HepG2 (cell line): ENCODE measurements at regions not wholly inside any gene's neighbourhood (a gene's known extent, or its start where the extent isn't known, plus 50 kb on each side); places are given as distances from the start of the nearest gene placed in this dataset.

Experiments used
- CSRNP2 ChIP-seq: sonication (generic); formaldehyde crosslinking; conservative IDR thresholded peaks from 2 replicates; pipeline ENCODE4 v1.8.0; 2022; ENCODE audit warnings: low read depth, missing genetic modification reagents
- CTCF ChIP-seq: sonication (generic); formaldehyde crosslinking; IDR thresholded peaks from 2 replicates; pipeline ENCODE4 v1.5.0; 2020; ENCODE audit warnings: mild to moderate bottlenecking, missing genetic modification reagents, moderate library complexity
- EP300 ChIP-seq, 3 experiments: sonication (generic) in 1 of 3; formaldehyde crosslinking in 1 of 3; IDR thresholded peaks; 2 replicates each; pipeline versions ENCODE4 v1.5.1 to v1.6.1; 2011 to 2020; ENCODE audit warnings: low read depth in 2 of 3, low read length in 2 of 3, borderline replicate concordance in 1 of 3, improper control_type of control experiment in 1 of 3, mild to moderate bottlenecking in 1 of 3, missing genetic modification reagents in 1 of 3, moderate library complexity in 1 of 3
- HNRNPL ChIP-seq: fragments of 200-400 bp; formaldehyde crosslinking; IDR thresholded peaks from 2 replicates; pipeline ENCODE4 v1.6.1; 2017; ENCODE audit warnings: mild to moderate bottlenecking, low read depth, low read length
- RELA ChIP-seq: sonication (generic); formaldehyde crosslinking; IDR thresholded peaks from 2 replicates; pipeline ENCODE4 v1.4.0; 2020; ENCODE audit warnings: missing genetic modification reagents
- SMC3 ChIP-seq: IDR thresholded peaks from 2 replicates; pipeline ENCODE4 v1.6.1; 2011; ENCODE audit warnings: low read length, improper control_type of control experiment
- ZNF24 ChIP-seq: fragments of 450-650 bp; IDR thresholded peaks from 2 replicates; pipeline ENCODE4 v1.6.1; 2017; ENCODE audit warnings: antibody characterized with exemption, mild to moderate bottlenecking
- ZNF281 ChIP-seq: sonication (generic); formaldehyde crosslinking; IDR thresholded peaks from 2 replicates; pipeline ENCODE4 v1.4.0; 2020; ENCODE audit warnings: missing genetic modification reagents, borderline replicate concordance
- ZNF674 ChIP-seq: sonication (generic); formaldehyde crosslinking; IDR thresholded peaks from 2 replicates; pipeline ENCODE4 v1.5.0; 2020; ENCODE audit warnings: low read depth, mild to moderate bottlenecking, missing genetic modification reagents
- ZNF775 ChIP-seq: sonication (generic); formaldehyde crosslinking; IDR thresholded peaks from 2 replicates; pipeline ENCODE4 v1.4.0; 2020; ENCODE audit warnings: missing genetic modification reagents, mild to moderate bottlenecking, moderate library complexity, borderline replicate concordance

- no peak for TF ChIP-seq ZNF281 (CRISPR knock-in tag)
- no peak for TF ChIP-seq RELA
- no peak for TF ChIP-seq EP300 (IDR thresholded peaks at IDR 0.05; ENCODE audit: low read depth in 2 of 2, low read length in 2 of 2)
- no peak for TF ChIP-seq EP300 (CRISPR knock-in tag; IDR thresholded peaks at IDR 0.05; ENCODE audit: borderline replicate concordance)
- no peak for TF ChIP-seq CTCF (CRISPR knock-in tag)
- TF ChIP-seq ZNF775 (CRISPR knock-in tag) = no peak
- no peak for TF ChIP-seq SMC3
- TF ChIP-seq ZNF674 (CRISPR knock-in tag) = no peak
- no peak for TF ChIP-seq CSRNP2
- TF ChIP-seq ZNF24 = no peak
- TF ChIP-seq HNRNPL = no peak
Observed at GRCh38 chr7:131111792-131112191, 215.9 kb upstream of the MKLN1 start.
